Heart left ventricle (tissue), 16 donors: ENCODE measurements at regions not wholly inside any gene's neighbourhood (a gene's known extent, or its start where the extent isn't known, plus 50 kb on each side); places are given as distances from the start of the nearest gene placed in this dataset.

Source experiments
- ATAC-seq, 4 donors: fragments of 200-7000 bp; cut with Tn5 transposase; one replicate each; pipeline ENCODE4 v1.9.1; 2020 to 2022; ENCODE audit warnings: moderate library complexity in 4 of 4, mild to moderate bottlenecking in 3 of 4, moderate number of reproducible peaks in 1 of 4
- DNase-seq, 5 donors: peaks; one replicate each; pipeline ENCODE4 v3.0.0-alpha.2; 2020
- H3K27ac ChIP-seq, 12 donors: fragments of 200-600 bp; sonication (generic) in 4 of 12; one replicate each; pipeline versions ENCODE4 v1.5.0 to v1.8.0; 2016 to 2022; ENCODE audit warnings: mild to moderate bottlenecking in 2 of 12
- H3K27me3 ChIP-seq, 9 donors: fragments of 200-600 bp; sonication (generic) in 2 of 9; one replicate each; pipeline versions ENCODE4 v1.5.1 to v1.8.0; 2016 to 2022; ENCODE audit warnings: mild to moderate bottlenecking in 3 of 9
- H3K36me3 ChIP-seq, 9 donors: fragments of 200-600 bp; sonication (generic) in 2 of 9; one replicate each; pipeline versions ENCODE4 v1.5.0 to v1.8.0; 2018 to 2022; ENCODE audit warnings: mild to moderate bottlenecking in 2 of 9
- H3K4me1 ChIP-seq, 12 donors: fragments of 200-600 bp; sonication (generic) in 4 of 12; one replicate each; pipeline versions ENCODE4 v1.5.0 to v1.8.0; 2016 to 2022; ENCODE audit warnings: mild to moderate bottlenecking in 3 of 12
- H3K4me3 ChIP-seq, 12 donors: fragments of 200-600 bp; sonication (generic) in 4 of 12; one replicate each; pipeline versions ENCODE4 v1.5.0 to v1.8.0; 2017 to 2022; ENCODE audit warnings: mild to moderate bottlenecking in 9 of 12, moderate library complexity in 4 of 12
- H3K9me3 ChIP-seq, 12 donors: fragments of 200-600 bp; sonication (generic) in 4 of 12; one replicate each; pipeline versions ENCODE4 v1.5.0 to v1.8.0; 2016 to 2022; ENCODE audit warnings: mild to moderate bottlenecking in 1 of 12
- CTCF ChIP-seq, 12 donors: fragments of 200-600 bp; sonication (generic) in 4 of 12; IDR thresholded peaks; one replicate each; pipeline versions ENCODE4 v1.5.0 to v1.8.0; 2018 to 2022; ENCODE audit warnings: antibody characterized with exemption in 12 of 12, mild to moderate bottlenecking in 5 of 12
- POLR2A ChIP-seq, 2 donors: fragments of 450-650 bp; IDR thresholded peaks; one replicate each; pipeline ENCODE4 v1.6.1; 2017; ENCODE audit warnings: antibody characterized with exemption in 2 of 2, mild to moderate bottlenecking in 2 of 2, moderate library complexity in 2 of 2
- WGBS, 4 donors: extraction: QIAGEN DNeasy Blood & Tissue Kit in 2 of 4; methylation state at CpG; one replicate each; pipeline versions ENCODE4 v1.1.5 to v1.1.7; 2013 to 2018; 5-methylcytosine and 5-hydroxymethylcytosine counted together
- intact Hi-C, 10 donors: fragments of 100-400 bp; cut with DNase I; formaldehyde crosslinking; loops; one replicate each; pipeline versions ENCODE4 v1.11.1 to v1.14.2; 2022
- donor health status: ischemic (EF 13 %, LVEDD 7.1; RV severe dilation, severe dysfunction).
- donor health status: healthy with polysubstance abuse.
- donor health status: DM: no; HTN: yes; CAD: no.
- donor health status: DM: no; HTN: no; CAD: no.
- donor health status: ischemic (EF 25% LVEDD 6.9; RV normal size, moderate dysfunction).
- donor health status: ischemic (EF 25% LVEDD 5.7; RV mildly dilated, moderate dysfunction).
- donor health status: healthy.
- donor health status: DM: yes; HTN: yes; CAD: no.
- donor health status: ischemic (EF 35%, LVEDD 5.7; RV mildly dilated, moderate dysfunction).
- donor health status: nonischemic (EF 11% LVEDD 7.7; RV severe dilation, severe dysfunction).
- donor health status: DM: yes; HTN: yes; CAD: no.
- donor health status: PGD.
- donor health status: ischemic (EF 29% LVEDD 5.4; RV normal size, mild dysfunction).
- donor health status: nonischemic (EF 23%, LVEDD 6.1; RV moderate dilation, normal function).

- Histone ChIP-seq H3K27me3 (peaks cover 0 to 9% (median 0%) of the 10 kb centered on the region in 9 donors), H3K9me3 (no peaks in the 10 kb centered on the region), H3K4me3 (no peak overlapping the region), H3K36me3 (no peaks in the 10 kb centered on the region), H3K4me1 (peaks cover 0 to 14% (median 0%) of the 10 kb centered on the region in 12 donors), H3K27ac (no peak overlapping the region)
- no peak for DNase-seq
- intact Hi-C loops, result no loop called here
- no peak for ATAC-seq
- TF ChIP-seq POLR2A (IDR thresholded peaks at IDR 0.05), result no peak
- TF ChIP-seq CTCF (IDR thresholded peaks at IDR 0.05), result no peak
- WGBS, 4 donors, result 83 to 90% (median 89%) methylated on average over 7 of the region's 7 CpGs
Measured at GRCh38 chr3:72042397-72043203, 257.7 kb upstream of the PROK2 start.

GRCh38 chr3:72041511-72041910 lies 256.6 kb upstream of the PROK2 start:
- Histone ChIP-seq H3K36me3 (no peaks in the 10 kb centered on the region), H3K4me3 (no peak overlapping the region), H3K4me1 (peaks cover 0 to 14% (median 0%) of the 10 kb centered on the region in 12 donors), H3K27me3 (peaks cover 0 to 9% (median 0%) of the 10 kb centered on the region in 9 donors), H3K9me3 (no peaks in the 10 kb centered on the region), H3K27ac (no peak overlapping the region)
- TF ChIP-seq POLR2A (IDR thresholded peaks at IDR 0.05) (no peak), CTCF (IDR thresholded peaks at IDR 0.05) (peak in 1 of 12 donors; percentile 11)
- no peak for DNase-seq
- ATAC-seq, result peak in 2 of 4 donors; percentile 34 to 49
- WGBS, 4 donors, result 22 to 45% (median 36%) methylated on average over 2 to 3 of the region's 3 CpGs
- intact Hi-C loops, result no loop called here

GRCh38 chr3:72041076-72041475 lies 256.1 kb upstream of the PROK2 start:
- H3K4me1 ChIP-seq, result peaks cover 0 to 14% (median 0%) of the 10 kb centered on the region in 12 donors
- no peak overlapping the region for H3K4me3 ChIP-seq
- H3K36me3 ChIP-seq, result no peaks in the 10 kb centered on the region
- 60 to 74% (median 66%) methylated on average over 4 of the region's 4 CpGs for WGBS, 4 donors
- intact Hi-C loops, result no loop called here
- TF ChIP-seq POLR2A (IDR thresholded peaks at IDR 0.05), result no peak
- no peak for TF ChIP-seq CTCF (IDR thresholded peaks at IDR 0.05)
- H3K27me3 ChIP-seq, result peaks cover 0 to 9% (median 0%) of the 10 kb centered on the region in 9 donors
- no peaks in the 10 kb centered on the region for H3K9me3 ChIP-seq
- no peak for DNase-seq
- no peak overlapping the region for H3K27ac ChIP-seq
- no peak for ATAC-seq

- Histone ChIP-seq H3K36me3 (no peaks in the 10 kb centered on the region), H3K9me3 (no peaks in the 10 kb centered on the region), H3K27ac (no peak overlapping the region), H3K4me3 (no peak overlapping the region), H3K4me1 (peaks cover 0 to 14% (median 0%) of the 10 kb centered on the region in 12 donors), H3K27me3 (peaks cover 0 to 9% (median 0%) of the 10 kb centered on the region in 9 donors)
- intact Hi-C loops, result no loop called here
- TF ChIP-seq CTCF (IDR thresholded peaks at IDR 0.05) (no peak), POLR2A (IDR thresholded peaks at IDR 0.05) (no peak)
- DNase-seq, result no peak
- ATAC-seq, result no peak
- WGBS, 4 donors, result 89 to 96% (median 92%) methylated on average over 6 of the region's 6 CpGs
Measured at GRCh38 chr3:72039677-72040076, 254.7 kb upstream of the PROK2 start.
